ENCODE measurements at regions not wholly inside any gene's neighbourhood (a gene's known extent, or its start where the extent isn't known, plus 50 kb on each side); places are given as distances from the start of the nearest gene placed in this dataset.

DNA sequence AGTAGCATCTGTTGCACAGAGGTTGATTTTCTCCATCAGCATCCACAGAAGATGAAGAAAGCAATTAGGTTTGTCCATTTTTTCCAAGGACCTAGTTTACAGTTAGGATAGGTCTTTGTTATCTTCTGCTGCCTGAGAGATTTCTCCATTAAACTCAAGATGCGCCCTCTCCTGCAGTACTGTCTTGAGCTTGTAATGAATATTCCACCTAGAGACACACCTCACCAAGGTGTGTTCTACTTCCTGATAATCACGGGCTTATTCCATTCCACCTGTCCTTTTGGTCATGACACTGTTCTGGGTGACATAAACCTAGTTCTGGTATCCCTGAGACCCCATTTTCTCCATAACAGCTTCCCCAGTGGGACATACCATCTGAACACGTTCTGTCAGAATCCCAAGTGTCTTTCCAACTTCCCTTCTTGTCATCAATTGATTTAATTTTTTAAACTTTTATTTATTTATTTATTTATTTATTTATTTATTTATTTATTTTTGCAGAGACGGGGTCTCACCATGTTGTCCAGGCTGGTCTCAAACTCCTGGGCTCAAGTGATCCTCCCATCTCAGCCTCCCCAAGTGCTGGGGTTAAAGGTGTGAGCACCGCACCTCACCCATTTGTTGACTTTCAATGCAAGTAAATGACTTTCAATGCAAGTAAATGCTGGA, 75.6 kb upstream of the HS3ST5 start:
- TF ChIP-seq POLR2A (IDR thresholded peaks at IDR 0.05; ENCODE audit: low read length) = no peak
- no peak for TF ChIP-seq GATA1 (IDR thresholded peaks at IDR 0.05; ENCODE audit: low read depth, low read length)
